Inferior parietal cortex (tissue), 1 donor: ENCODE measurements at regions not wholly inside any gene's neighbourhood (a gene's known extent, or its start where the extent isn't known, plus 50 kb on each side); places are given as distances from the start of the nearest gene placed in this dataset.

Experiments
- DNase-seq: peaks from one replicate; pipeline ENCODE4 v3.0.0-alpha.2; 2016; ENCODE audit errors: extremely low spot score

GRCh38 chr21:25330266-25330665, 277.0 kb downstream of the MRPL39 start:
- DNase-seq, result no peak

- DNase-seq, result no peak
Measured at GRCh38 chr21:25329227-25329825, 278.0 kb downstream of the MRPL39 start.

DNA sequence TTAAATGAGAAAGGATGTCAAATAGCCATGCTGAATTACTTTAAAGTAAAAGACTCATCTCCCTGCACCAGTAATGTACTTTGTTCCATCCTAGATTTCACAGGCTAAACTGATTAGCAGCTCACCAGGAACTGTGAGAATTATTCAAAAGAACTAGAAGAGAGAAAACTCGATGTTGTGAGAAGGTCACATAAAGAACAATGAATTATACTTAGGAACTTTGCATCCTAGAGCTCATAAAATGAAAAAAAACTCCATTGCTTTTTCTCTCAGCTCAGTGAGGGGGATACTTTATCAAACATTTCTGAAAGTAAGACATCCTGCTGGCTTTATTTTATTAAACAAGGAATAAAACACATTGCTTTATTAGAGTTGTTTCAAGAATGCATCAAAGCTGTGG, 278.5 kb downstream of the MRPL39 start:
- no peak for DNase-seq

GRCh38 chr21:25326181-25326580, 281.1 kb downstream of the MRPL39 start:
- DNase-seq, result no peak

DNA sequence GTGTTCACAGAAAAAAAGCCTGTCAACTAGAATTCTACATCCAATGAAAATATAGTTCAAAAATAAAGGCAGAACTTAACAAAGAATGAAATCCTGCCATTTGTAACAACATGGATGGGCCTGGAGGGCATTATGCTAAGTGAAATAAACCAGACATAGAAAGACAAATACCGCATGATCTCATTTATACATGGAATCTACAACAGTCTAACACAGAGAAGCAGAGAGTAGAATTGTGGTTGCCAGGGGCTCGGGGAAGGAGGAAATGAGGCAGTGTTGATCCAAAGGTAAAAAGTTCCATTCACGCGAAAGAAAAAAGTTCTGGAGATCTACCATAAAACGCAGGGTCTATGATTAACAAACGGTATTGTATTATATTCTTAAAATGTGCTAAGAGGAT, 282.6 kb downstream of the MRPL39 start:
- DNase-seq, result no peak

- no peak for DNase-seq
Measured at GRCh38 chr21:25323356-25323949, 283.8 kb downstream of the MRPL39 start.

GRCh38 chr21:25314247-25314646, 293.0 kb downstream of the MRPL39 start:
- no peak for DNase-seq

DNA sequence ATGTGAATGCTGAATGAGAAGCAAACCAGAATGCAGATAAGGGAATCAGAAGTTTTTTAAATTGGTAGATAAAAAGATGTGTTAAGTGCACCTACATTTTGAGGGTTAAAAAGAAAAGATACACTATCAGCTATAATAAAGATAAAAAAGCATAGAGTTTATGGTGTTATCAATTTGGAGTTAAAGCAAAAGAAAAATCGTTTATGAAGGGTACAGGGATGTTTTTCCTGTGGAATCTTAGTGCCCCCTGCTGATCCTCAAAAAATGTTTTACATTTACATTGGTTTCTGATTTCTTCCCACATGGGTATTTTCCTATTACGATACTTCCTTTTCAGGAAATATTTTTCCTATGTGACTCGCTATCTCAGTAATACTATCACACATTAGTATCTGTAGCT, 293.5 kb downstream of the MRPL39 start:
- peak; percentile 15 for DNase-seq

DNA sequence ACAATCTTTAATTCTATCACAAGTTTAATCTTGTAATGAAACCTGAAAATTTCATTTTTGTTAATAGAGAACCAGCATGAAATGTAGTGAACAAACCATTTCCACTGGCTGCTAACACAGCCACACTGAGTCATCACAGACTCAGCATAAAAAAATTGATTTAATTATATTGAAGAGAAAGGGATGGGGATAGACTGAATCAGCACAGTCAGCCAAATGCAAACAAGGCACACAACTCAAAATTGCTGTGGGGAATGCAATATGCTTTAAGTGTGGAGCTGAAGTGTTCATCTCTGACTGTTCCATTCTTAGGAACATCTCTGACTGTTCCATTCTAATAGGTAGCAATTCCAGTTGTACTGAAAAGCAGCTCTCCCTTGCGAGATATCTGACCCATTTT, 299.8 kb downstream of the MRPL39 start:
- no peak for DNase-seq

GRCh38 chr21:25304611-25305010, 302.7 kb downstream of the MRPL39 start:
- no peak for DNase-seq

GRCh38 chr21:25300632-25301031, 306.6 kb downstream of the MRPL39 start:
- no peak for DNase-seq

DNA sequence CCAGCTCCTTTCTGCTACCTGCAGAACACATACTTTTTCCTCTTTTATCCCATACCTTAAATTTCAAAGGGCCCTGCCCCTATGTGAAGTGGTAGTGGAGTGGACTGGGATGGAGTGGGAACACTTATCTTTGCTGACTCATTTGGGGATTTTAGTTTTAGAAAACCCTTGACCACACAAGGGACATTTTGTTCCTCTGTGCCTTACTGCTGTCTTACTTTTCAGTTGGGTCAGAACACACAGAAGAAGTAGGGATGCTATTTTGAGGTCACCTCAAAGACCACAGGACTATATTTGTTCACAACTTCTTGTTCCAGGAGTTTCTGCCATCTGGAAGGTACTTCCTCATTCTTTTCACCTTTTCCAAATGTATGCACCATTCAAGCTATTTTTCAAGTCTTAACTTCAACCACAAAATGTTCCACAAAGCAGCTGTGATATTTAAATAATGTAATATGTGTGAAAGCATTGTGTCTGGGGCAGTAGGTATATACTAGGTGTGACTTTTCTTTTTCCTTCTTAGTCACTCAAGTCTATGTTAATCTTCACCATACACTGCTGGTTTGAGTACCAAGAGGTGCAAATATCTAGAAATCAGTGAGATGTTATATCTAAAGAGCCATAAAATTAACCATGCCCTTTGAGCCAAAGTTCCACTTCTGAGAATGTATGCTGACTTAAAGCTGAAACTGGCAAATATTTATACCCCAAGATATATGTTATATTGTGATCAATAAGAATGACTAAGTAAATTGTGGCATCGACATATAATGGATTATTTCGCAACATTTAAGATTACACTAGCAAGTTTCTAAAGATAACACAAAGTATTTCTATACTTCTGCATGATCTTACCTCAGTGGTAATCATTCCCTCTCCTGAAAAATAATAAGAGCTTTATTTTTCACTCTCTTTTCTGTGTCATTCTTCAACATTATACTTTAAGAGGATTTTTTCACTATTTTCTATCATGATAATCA, 308.5 kb downstream of the MRPL39 start:
- no peak for DNase-seq

- DNase-seq, result no peak
Measured at GRCh38 chr21:25297117-25297516, 310.2 kb downstream of the MRPL39 start.

GRCh38 chr21:25296252-25296651, 311.0 kb downstream of the MRPL39 start:
- DNase-seq, result no peak

DNA sequence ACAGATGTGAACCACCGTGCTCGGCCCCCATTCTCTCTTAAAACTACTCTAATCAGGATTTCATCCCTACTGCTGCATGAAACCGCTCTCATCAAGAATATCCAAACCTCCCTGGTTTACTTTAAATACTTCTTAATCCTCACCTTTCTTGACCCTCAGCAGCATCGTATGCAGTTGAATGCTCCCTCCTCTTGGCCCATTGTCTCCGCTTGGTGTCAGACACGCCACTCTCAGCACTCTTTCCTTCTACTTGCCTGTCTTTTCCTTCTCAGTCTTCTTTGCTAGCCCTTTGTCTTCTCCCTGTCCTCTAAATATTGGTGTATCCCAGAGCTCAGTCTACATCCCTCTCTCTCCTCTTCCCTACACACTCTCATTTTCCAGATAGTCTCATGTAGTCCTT, 314.9 kb downstream of the MRPL39 start:
- no peak for DNase-seq

DNA sequence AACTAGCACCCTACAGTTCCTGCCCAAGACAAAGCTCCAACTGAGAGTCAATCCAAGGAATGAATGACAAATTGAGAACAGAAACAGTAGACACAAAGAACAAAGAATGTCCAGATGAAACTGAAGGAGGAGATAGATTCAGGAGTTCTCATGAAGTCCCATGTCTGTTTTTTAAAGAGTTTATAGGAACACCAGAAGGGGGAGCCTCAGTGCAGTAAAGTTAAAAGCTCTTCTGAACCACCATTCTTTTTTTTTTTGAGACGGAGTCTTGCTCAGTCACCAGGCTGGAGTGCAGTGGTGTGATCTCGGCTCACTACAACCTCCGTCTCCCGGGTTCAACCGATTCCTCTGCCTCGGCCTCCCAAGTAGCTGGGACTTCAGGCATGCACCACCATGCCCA, 323.6 kb downstream of the MRPL39 start:
- DNase-seq, result no peak

GRCh38 chr21:25281134-25281533, 326.1 kb downstream of the MRPL39 start:
- no peak for DNase-seq

DNA sequence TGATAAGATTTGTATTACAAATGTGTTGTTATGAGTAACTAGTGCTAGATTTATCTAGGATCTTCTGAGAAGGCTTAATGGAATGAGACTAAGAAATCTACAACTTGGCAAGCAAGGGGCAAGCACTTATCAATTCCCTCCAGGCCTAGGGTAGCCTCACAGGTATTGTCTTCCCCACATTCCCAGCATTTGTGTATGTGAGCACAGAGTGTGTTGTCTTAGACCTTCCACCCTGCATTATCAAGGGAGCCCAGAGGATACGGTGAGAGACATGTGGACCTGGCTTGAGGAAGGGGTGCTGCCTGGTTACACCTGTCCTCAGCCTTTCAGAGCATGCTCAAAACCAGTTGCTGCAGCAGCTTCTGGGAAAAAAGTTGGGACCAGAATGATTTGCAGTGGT, 327.2 kb downstream of the MRPL39 start:
- DNase-seq, result no peak

DNA sequence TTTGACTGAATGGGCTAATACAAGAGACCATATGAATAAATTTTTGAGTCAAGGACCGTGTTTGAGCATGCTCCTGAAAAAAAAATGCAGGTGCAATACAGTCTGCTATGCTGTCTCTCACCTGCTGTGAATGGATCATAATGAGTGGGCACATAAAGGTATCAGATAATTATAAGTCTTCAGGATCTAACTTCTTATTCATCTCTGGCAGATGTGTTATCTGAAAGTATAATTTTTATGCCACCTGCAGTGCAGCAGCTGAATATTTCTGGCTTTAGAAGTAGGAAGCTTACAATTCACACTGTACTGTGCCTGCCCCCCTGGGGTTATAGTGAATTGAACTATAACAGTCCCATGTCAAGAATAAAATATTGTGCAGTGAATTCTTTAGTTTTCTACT, 333.3 kb downstream of the MRPL39 start:
- no peak for DNase-seq

- no peak for DNase-seq
Measured at GRCh38 chr21:25254491-25255174, 352.6 kb downstream of the MRPL39 start.

GRCh38 chr21:25246546-25246945, 360.7 kb downstream of the MRPL39 start:
- no peak for DNase-seq

DNA sequence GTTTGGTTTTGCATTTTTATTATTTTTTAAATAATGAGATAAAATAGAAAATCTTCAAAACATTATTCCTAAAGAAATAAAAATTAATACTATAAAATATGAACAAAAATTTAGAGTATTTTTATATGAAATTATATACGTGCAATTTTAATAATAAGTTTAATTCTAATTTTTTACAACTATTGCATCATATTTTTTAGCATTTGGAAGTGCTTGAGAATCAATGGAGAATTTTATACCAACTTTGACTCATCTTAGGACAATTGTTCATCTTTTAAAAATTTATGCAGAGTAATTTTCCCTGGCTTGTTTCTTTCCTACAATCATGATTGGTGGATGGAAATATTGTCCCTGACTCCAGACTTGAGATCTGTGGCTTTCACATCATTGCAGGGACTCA, 362.5 kb downstream of the MRPL39 start:
- DNase-seq, result no peak
